PC-3 (cell line): ENCODE measurements at regions not wholly inside any gene's neighbourhood (a gene's known extent, or its start where the extent isn't known, plus 50 kb on each side); places are given as distances from the start of the nearest gene placed in this dataset.

Source experiments
- EZH2 ChIP-seq: fragments of 300-600 bp; sonication (generic); IDR thresholded peaks from one replicate; pipeline ENCODE4 v1.6.1; 2017; ENCODE audit warnings: antibody characterized with exemption, mild to moderate bottlenecking, low read length; ENCODE audit not compliant: unreplicated experiment
- TF ChIP-seq, protein P1 (sequence below): fragments of 300-600 bp; sonication (generic); conservative IDR thresholded peaks from 2 replicates; pipeline ENCODE4 v1.5.1; 2017; ENCODE audit warnings: antibody characterized with exemption, low read depth, mild to moderate bottlenecking, low read length

DNA sequence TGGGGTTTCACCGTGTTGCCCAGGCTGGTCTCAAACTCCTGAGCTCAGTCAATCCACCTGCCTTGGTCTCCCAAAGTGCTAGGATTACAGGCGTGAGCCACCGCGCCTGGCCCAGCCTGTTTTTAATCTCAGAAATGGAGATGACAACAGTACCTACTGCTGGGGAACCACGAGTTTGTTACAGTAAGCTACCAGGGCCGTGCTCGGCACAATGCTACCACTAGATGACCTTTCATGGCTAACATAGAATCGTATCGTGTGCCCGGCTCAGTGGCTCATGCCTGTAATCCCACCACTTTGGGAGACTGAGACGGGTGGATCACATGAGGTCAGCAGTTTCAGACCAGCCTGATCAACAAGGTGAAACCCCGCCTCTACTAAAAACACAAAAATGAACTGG, 90.8 kb upstream of the SLC34A2 start:
- TF ChIP-seq, protein P1, sequence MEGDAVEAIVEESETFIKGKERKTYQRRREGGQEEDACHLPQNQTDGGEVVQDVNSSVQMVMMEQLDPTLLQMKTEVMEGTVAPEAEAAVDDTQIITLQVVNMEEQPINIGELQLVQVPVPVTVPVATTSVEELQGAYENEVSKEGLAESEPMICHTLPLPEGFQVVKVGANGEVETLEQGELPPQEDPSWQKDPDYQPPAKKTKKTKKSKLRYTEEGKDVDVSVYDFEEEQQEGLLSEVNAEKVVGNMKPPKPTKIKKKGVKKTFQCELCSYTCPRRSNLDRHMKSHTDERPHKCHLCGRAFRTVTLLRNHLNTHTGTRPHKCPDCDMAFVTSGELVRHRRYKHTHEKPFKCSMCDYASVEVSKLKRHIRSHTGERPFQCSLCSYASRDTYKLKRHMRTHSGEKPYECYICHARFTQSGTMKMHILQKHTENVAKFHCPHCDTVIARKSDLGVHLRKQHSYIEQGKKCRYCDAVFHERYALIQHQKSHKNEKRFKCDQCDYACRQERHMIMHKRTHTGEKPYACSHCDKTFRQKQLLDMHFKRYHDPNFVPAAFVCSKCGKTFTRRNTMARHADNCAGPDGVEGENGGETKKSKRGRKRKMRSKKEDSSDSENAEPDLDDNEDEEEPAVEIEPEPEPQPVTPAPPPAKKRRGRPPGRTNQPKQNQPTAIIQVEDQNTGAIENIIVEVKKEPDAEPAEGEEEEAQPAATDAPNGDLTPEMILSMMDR = no peak
- no peak for TF ChIP-seq EZH2
